Stimulated activated CD8-positive, alpha-beta memory T cell treated with anti-CD3 and anti-CD28 coated beads, Interleukin-4, amount 100 ng/mL, for 48 hours (primary cell): ENCODE measurements at regions not wholly inside any gene's neighbourhood (a gene's known extent, or its start where the extent isn't known, plus 50 kb on each side); places are given as distances from the start of the nearest gene placed in this dataset.

Source experiments
- DNase-seq: peaks from one replicate; pipeline ENCODE4 v3.0.0-alpha.2; 2020

- DNase-seq: no peak
Measured at GRCh38 chr1:222914861-222915632, 100.2 kb downstream of the DISP1 start.

DNA sequence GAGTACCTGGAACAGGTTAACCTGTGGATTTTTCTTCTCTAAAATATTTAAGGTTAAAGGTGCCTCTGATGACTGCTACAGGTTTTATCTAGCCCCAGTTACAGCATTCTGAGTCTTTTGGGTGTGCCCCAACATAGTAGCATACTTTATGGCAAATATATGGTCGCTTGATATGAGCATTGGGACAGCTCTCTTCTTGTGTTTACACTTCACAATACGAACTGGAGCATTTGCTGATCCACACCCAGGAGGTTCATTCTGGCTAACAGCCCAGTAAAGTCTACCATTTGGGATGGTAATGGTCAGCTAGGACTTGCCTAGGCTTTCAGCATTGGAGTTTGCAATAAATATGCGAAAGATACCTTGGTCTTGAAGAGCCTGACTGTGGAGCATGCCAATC lies 101.3 kb downstream of the DISP1 start:
- no peak for DNase-seq

GRCh38 chr1:222918801-222919477 lies 104.1 kb downstream of the DISP1 start:
- no peak for DNase-seq

GRCh38 chr1:222919478-222919865 lies 104.6 kb downstream of the DISP1 start:
- DNase-seq: no peak

- DNase-seq: no peak
Measured at GRCh38 chr1:222920169-222920568, 105.3 kb downstream of the DISP1 start.

- no peak for DNase-seq
Measured at GRCh38 chr1:222921945-222922344, 107.1 kb downstream of the DISP1 start.

GRCh38 chr1:222923506-222923905 lies 108.7 kb downstream of the DISP1 start:
- no peak for DNase-seq

DNA sequence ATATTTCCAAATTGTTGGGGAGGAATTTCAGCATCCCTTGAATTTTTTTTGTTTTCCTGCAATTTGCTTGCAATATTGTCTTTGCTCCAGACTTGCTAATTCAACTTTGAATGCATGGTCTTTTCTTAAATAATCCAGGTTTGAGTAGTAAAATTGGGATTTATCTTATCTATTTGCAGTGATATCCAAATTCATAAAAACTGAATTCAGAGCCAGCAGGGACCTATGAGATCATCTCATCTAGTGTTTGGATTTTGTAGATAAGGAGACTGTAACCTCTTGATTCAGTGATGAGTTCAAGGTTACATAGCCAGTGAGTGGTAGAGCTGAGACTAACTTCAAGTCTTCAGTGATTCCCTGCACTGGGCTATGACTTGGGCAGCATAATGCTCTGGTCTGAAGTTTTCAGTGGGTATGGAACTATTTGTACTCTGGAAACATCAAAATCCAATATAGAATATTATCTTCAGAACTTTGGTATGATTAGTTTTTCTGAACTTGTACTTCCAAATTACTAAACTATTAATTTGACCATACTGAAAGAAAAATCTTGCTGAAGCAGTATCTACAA lies 109.4 kb downstream of the DISP1 start:
- DNase-seq: no peak

GRCh38 chr1:222926566-222926965 lies 111.7 kb downstream of the DISP1 start:
- DNase-seq: no peak

GRCh38 chr1:222927031-222927430 lies 112.2 kb downstream of the DISP1 start:
- DNase-seq: no peak

- no peak for DNase-seq
Measured at GRCh38 chr1:222928212-222928611, 113.4 kb downstream of the DISP1 start.

DNA sequence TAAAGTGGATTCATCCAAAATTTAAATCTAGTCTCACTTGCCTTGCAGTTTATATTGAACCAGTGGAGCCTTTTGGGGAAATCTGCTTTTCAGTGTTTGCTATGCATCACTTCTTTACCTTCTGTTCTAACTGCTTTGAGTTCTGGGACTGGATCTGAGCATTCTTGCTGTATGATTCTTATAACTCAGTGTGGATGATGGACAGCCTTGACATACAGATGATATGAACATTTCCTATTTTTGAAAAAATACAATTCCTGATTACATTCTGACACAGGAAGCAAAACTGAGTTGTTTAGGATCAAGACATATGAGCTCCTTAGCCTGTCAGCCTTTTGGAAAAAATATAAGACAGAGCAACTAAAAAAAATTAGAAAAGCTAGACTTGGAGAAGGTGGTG lies 115.2 kb downstream of the DISP1 start:
- DNase-seq: no peak

DNA sequence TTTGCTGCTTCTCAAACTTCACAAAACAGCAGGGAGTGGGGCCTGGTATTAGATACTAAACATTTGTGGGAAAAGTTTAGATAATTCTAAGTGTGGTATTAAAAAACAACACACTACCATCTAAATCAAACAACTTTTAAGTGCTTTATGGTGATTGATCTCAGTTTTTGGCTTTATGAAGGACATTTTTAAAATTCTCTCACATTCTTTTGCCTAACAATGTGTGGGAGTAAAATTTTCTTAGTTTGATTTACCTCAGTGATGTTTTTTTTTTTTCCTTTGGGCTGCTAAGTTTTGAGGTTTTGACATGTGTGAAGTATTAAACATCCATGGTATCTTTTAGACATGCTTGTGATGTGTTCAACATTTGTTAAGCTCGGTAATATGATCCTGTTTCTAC lies 116.2 kb downstream of the DISP1 start:
- no peak for DNase-seq

- no peak for DNase-seq
Measured at GRCh38 chr1:222933273-222933672, 118.4 kb downstream of the DISP1 start.

GRCh38 chr1:222935239-222935900 lies 120.5 kb downstream of the DISP1 start:
- no peak for DNase-seq

GRCh38 chr1:222936042-222936441 lies 121.2 kb downstream of the DISP1 start:
- no peak for DNase-seq

GRCh38 chr1:222938986-222939385 lies 124.1 kb downstream of the DISP1 start:
- DNase-seq: no peak

- DNase-seq: no peak
Measured at GRCh38 chr1:222940095-222940494, 125.3 kb downstream of the DISP1 start.

GRCh38 chr1:222940906-222941305 lies 126.1 kb downstream of the DISP1 start:
- no peak for DNase-seq

DNA sequence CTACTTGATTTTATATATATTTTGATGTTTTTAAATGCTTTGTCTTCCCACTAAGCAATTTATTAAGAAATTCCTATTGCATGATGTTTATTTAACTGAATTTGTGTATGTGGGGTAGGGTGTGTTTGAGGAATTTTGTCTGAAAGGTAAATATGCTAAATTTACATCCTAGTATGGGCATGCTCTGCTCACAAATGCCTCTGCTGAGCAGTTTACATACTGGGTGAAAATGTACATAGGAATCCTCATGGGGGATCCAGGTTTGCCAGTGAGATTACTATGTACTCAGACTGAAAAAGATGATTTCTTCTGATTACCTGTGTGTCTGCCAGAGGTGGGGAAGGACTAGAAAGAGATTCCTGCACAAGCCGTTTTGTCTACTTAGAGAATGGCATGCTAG lies 126.6 kb downstream of the DISP1 start:
- no peak for DNase-seq

GRCh38 chr1:222946436-222946835 lies 131.6 kb downstream of the DISP1 start:
- DNase-seq: no peak

DNA sequence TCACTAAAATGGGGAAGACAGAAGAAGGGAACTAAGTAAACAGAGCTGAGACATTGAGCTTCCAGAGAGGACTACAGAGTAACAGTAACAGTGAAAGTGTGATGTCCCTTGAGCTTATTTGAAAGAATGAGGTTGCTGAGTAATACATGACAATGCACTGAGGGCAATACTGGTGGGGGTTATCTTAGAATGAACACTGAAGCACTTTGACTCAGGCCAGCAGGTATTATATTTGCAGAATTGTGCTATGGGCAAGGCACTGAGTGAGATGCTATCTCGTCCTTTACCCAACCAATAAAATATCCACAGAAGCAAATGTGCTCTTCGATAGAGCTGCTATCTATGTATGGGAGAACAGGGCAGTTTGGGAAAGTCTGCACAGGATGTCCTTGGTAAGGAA lies 133.2 kb downstream of the DISP1 start:
- DNase-seq: no peak

GRCh38 chr1:222950892-222951291 lies 136.1 kb downstream of the DISP1 start:
- no peak for DNase-seq

DNA sequence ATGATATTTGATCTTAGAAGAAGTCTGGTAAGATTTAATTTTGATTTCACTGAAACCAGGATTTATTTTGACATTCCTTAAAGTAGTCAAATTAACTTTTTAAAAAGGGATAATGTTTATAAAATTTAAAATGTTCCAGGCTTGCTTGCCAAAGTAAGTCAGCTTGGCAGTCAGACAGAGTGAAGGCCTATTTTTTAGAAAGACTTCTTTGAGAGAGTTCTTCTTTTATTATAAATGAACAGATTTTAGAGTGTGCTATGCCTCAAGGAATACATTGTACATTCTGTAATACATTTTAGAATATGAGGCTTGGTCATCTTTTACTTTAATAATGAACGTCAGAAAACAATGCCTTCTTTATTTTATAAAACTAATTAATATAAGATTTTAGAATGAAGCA lies 138.7 kb downstream of the DISP1 start:
- DNase-seq: no peak
